Stimulated activated CD4-positive, alpha-beta T cell treated with anti-CD3 and anti-CD28 coated beads, Interleukin-15, amount 100 ng/mL, for 1 hour (primary cell): ENCODE measurements at regions not wholly inside any gene's neighbourhood (a gene's known extent, or its start where the extent isn't known, plus 50 kb on each side); places are given as distances from the start of the nearest gene placed in this dataset.

ENCODE experiments used
- DNase-seq, 2 donors: peaks; one replicate each; pipeline ENCODE4 v3.0.0-alpha.2; 2020; ENCODE audit warnings: low read depth in 1 of 2, low spot score in 1 of 2

DNA sequence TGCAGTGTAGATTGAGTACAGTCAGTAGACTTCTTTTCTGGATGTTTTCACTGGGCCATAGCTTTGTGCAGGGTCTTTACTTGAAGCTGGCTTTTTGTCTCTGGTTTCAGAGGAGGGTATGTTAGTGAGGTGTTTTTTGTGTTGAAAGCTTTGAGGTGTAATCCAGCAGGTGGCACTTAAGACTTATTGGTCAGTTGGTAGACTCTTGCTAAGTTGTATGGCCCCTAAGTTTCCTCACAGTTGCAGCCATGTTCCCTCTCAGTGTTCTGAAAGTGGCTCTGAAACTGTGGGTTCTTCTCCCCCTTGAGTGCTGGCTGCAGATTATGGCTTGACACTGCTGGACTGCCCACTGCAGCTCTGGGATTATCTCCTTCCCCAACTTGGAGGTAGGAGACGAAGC, 55.7 kb upstream of the SLC44A1 start:
- no peak for DNase-seq

GRCh38 chr9:105191508-105192121, 52.8 kb upstream of the SLC44A1 start:
- no peak for DNase-seq

DNA sequence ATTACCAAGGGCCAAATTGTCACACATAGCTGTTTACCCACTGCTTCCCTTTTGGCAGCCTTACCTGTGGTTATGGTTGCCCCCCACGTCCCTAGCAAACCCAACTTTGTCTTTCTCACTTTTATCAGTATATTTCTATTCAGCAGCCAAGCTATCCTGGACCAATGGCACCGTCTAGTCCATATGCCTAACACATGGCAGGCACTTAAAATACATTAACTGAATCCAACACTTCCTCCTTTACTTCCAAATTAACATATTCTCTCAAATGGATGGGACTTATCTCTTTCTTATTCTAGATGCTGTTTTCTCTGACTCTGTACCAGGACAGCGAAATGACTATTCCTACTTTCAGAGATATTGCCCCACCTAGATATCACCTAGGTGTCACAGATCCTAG, 50.9 kb upstream of the SLC44A1 start:
- no peak for DNase-seq

GRCh38 chr9:105194234-105194633, 50.2 kb upstream of the SLC44A1 start:
- DNase-seq, result no peak
